ENCODE measurements at regions not wholly inside any gene's neighbourhood (a gene's known extent, or its start where the extent isn't known, plus 50 kb on each side); places are given as distances from the start of the nearest gene placed in this dataset.

- no peak for TF ChIP-seq CTCF (IDR thresholded peaks at IDR 0.05; ENCODE audit: control insufficient read depth, insufficient read depth, low read depth, low read length, missing control alignments)
- DNase-seq (ENCODE audit: low read depth): no peak
- H3K4me3 ChIP-seq (ENCODE audit: control insufficient read depth, low read depth, low read length): no peak overlapping the region
These were observed 89.3 kb upstream of the JAG1 start for GRCh38 chr20:10763112-10763511.

- no peak for TF ChIP-seq CTCF (IDR thresholded peaks at IDR 0.05; ENCODE audit: control insufficient read depth, insufficient read depth, low read depth, low read length, missing control alignments)
- no peak for DNase-seq (ENCODE audit: low read depth)
- H3K4me3 ChIP-seq (ENCODE audit: control insufficient read depth, low read depth, low read length): no peak overlapping the region
These were observed 95.9 kb upstream of the JAG1 start for GRCh38 chr20:10769700-10770099.

DNA sequence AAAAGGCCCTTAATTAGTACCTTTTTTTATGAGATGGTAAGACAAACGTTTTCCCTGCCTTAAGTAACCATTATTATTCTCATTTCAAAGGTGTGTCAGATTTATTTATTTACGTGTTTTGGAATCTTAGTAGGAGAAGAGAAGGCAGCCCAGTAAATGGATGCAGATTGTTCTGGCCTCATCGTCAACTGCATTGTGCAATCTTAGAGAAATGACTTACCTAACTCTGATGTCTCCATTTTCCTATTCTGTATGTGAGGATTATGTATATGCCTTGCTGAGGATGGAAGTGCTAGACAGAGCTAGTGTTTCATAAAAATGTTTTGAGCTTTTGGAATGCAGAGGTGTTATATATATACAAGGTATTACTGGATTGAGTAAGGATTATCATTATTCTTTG is 97.0 kb upstream of the JAG1 start:
- no peak for DNase-seq (ENCODE audit: low read depth)
- H3K4me3 ChIP-seq (ENCODE audit: control insufficient read depth, low read depth, low read length): no peak overlapping the region
- no peak for TF ChIP-seq CTCF (IDR thresholded peaks at IDR 0.05; ENCODE audit: control insufficient read depth, insufficient read depth, low read depth, low read length, missing control alignments)

DNA sequence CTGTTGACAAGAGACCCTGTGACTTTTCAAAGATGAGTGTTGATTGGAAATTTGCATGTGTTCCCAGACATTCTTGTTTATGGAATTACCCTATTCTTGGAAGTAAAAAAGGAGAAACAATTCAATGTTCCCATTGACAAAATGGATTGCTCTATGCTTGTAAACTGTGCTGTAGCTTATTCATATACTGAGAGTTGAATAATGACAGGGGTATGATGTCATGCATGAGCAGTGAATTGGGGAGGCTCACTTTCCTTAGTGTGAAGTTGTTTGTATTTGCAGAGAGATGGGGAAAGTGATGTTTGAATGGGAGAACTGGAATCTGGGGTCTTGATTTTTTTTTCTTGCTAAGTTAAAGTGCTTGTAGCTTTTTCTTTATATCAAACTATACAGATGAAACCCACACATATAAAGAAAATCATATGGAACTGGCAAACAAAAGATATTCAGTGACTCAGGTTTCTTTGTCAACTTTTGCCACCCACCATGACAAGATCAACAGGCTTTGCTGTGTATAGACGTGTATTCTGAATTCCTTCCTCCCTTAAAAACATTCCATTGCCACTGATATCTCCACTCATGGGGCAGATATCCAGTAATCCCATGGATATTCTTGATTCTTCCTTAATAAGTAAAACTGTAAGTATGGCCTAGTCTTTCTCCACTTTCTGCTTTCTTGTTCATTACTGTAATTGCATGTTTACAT is 97.8 kb upstream of the JAG1 start:
- TF ChIP-seq CTCF (IDR thresholded peaks at IDR 0.05; ENCODE audit: control insufficient read depth, insufficient read depth, low read depth, low read length, missing control alignments): no peak
- H3K4me3 ChIP-seq (ENCODE audit: control insufficient read depth, low read depth, low read length): no peak overlapping the region
- no peak for DNase-seq (ENCODE audit: low read depth)

DNA sequence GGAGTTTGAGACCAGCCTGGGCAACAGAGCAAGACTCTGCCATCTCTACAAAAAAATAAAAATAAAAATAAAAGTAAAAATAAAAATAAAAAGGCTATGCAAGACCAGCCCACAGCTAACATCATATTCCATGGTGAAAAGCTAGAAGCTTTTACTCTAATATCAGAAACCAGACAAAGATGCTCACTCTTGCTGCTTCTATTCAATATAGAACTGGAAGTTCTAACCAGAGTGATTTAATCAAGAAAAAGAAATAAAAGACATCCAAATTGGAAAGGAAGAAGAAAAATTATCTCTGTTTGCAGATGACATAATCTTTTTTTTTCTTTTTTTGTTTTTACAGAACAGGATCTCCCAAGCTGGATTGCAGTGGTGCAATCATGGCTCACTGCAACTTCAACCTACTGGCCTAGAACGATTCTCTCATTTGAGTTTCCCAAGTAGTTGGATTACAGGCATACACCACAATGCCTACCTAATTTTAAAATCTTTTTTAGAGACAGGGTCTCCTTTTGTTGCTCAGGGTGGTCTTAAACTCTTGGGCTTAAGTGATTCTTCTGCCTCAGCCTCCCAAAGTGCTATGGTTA is 100.7 kb upstream of the JAG1 start:
- H3K4me3 ChIP-seq (ENCODE audit: control insufficient read depth, low read depth, low read length): no peak overlapping the region
- DNase-seq (ENCODE audit: low read depth): no peak
- TF ChIP-seq CTCF (IDR thresholded peaks at IDR 0.05; ENCODE audit: control insufficient read depth, insufficient read depth, low read depth, low read length, missing control alignments): no peak

GRCh38 chr20:10777710-10778109 is 103.9 kb upstream of the JAG1 start:
- no peak for TF ChIP-seq CTCF (IDR thresholded peaks at IDR 0.05; ENCODE audit: control insufficient read depth, insufficient read depth, low read depth, low read length, missing control alignments)
- DNase-seq (ENCODE audit: low read depth): no peak
- H3K4me3 ChIP-seq (ENCODE audit: control insufficient read depth, low read depth, low read length): no peak overlapping the region

Data from AG09309 (cell line).